HL-60 (cell line): ENCODE measurements at regions not wholly inside any gene's neighbourhood (a gene's known extent, or its start where the extent isn't known, plus 50 kb on each side); places are given as distances from the start of the nearest gene placed in this dataset.

Experiments
- DNase-seq, 2 experiments: peaks; one replicate each; pipeline ENCODE4 v3.0.0-alpha.2; 2010 to 2020; ENCODE audit warnings: low read depth in 1 of 2, low spot score in 1 of 2
- H3K27ac ChIP-seq: fragments of 250-450 bp; sonication (Bioruptor Pico); replicated peaks from 2 replicates; pipeline ENCODE4 v1.5.1; 2020; ENCODE audit warnings: mild to moderate bottlenecking, moderate library complexity
- H3K27me3 ChIP-seq: fragments of 250-450 bp; sonication (Bioruptor Pico); 2 replicates; pipeline ENCODE4 v1.5.1; 2021; ENCODE audit warnings: mild to moderate bottlenecking, moderate library complexity; ENCODE audit not compliant: insufficient read depth, poor library complexity, severe bottlenecking
- H3K4me3 ChIP-seq: replicated peaks from 2 replicates; pipeline ENCODE4 v1.5.1; 2011; ENCODE audit warnings: mild to moderate bottlenecking, control low read depth, low read length; ENCODE audit not compliant: insufficient read depth
- CTCF ChIP-seq: IDR thresholded peaks from one replicate; pipeline ENCODE4 v1.5.1; 2011; ENCODE audit warnings: low read length, control low read depth, inconsistent platforms; ENCODE audit not compliant: insufficient read depth
- GABPA ChIP-seq: IDR thresholded peaks from 2 replicates; pipeline ENCODE4 v1.6.1; 2012; ENCODE audit warnings: low read depth
- POLR2AphosphoS5 ChIP-seq: IDR thresholded peaks from 2 replicates; pipeline ENCODE4 v1.6.1; 2012; ENCODE audit warnings: low read depth
- REST ChIP-seq: IDR thresholded peaks from 2 replicates; pipeline ENCODE4 v1.6.1; 2012; ENCODE audit warnings: low read depth; ENCODE audit not compliant: insufficient replicate concordance
- SPI1 ChIP-seq: IDR thresholded peaks from 2 replicates; pipeline ENCODE4 v1.6.1; 2012; ENCODE audit warnings: low read depth, mild to moderate bottlenecking, borderline replicate concordance

GRCh38 chr7:41027428-41028115 lies 675.3 kb downstream of the INHBA start:
- no peak overlapping the region for H3K4me3 ChIP-seq
- no peaks in the 10 kb centered on the region for H3K27me3 ChIP-seq
- TF ChIP-seq REST (no peak), GABPA (no peak), POLR2AphosphoS5 (no peak)
- DNase-seq, result no peak
- no peak overlapping the region for H3K27ac ChIP-seq

- DNase-seq, result no peak
- Histone ChIP-seq H3K27me3 (no peaks in the 10 kb centered on the region), H3K4me3 (no peak overlapping the region), H3K27ac (no peak overlapping the region)
- TF ChIP-seq CTCF (no peak), SPI1 (no peak), GABPA (no peak), POLR2AphosphoS5 (no peak), REST (no peak)
Measured at GRCh38 chr7:41024126-41024525, 678.8 kb downstream of the INHBA start.

GRCh38 chr7:41020056-41020455 lies 682.8 kb downstream of the INHBA start:
- TF ChIP-seq REST, result no peak
- no peak for TF ChIP-seq SPI1
- TF ChIP-seq POLR2AphosphoS5, result no peak
- TF ChIP-seq GABPA, result no peak
- no peak for TF ChIP-seq CTCF
- no peak overlapping the region for H3K4me3 ChIP-seq

More at GRCh38 chr7:41020056-41020455, 682.8 kb downstream of the INHBA start:
- Histone ChIP-seq H3K27me3 (no peaks in the 10 kb centered on the region), H3K27ac (no peak overlapping the region)
- DNase-seq, result no peak
